DOHH2 (cell line): ENCODE measurements at regions not wholly inside any gene's neighbourhood (a gene's known extent, or its start where the extent isn't known, plus 50 kb on each side); places are given as distances from the start of the nearest gene placed in this dataset.

ENCODE experiments used
- H3F3A ChIP-seq: fragments of 200-600 bp; sonication (generic), shearing (Covaris generic); 2 replicates; pipeline ENCODE4 v1.6.0; 2016; ENCODE audit warnings: antibody characterized with exemption, mild to moderate bottlenecking; ENCODE audit not compliant: control insufficient read depth, insufficient read depth
- H3K27ac ChIP-seq: fragments of 200-600 bp; sonication (generic); 2 replicates; pipeline ENCODE4 v1.5.1; 2014; ENCODE audit warnings: low read depth, mild to moderate bottlenecking, low read length, moderate library complexity
- H3K27me3 ChIP-seq: fragments of 200-600 bp; sonication (generic); 2 replicates; pipeline ENCODE4 v1.6.1; 2014; ENCODE audit warnings: mild to moderate bottlenecking, low read length, mixed read lengths; ENCODE audit not compliant: control insufficient read depth
- H3K36me3 ChIP-seq: fragments of 200-600 bp; sonication (generic); 2 replicates; pipeline ENCODE4 v1.6.1; 2014; ENCODE audit warnings: mild to moderate bottlenecking, low read length, moderate library complexity, mixed read lengths; ENCODE audit not compliant: control insufficient read depth
- H3K4me1 ChIP-seq: fragments of 200-600 bp; sonication (generic); 2 replicates; pipeline ENCODE4 v1.6.1; 2014; ENCODE audit warnings: mild to moderate bottlenecking, low read length, mixed read lengths; ENCODE audit not compliant: control insufficient read depth
- H3K4me2 ChIP-seq: fragments of 200-600 bp; sonication (generic); 2 replicates; pipeline ENCODE4 v1.6.0; 2014; ENCODE audit warnings: mild to moderate bottlenecking, low read length, moderate library complexity
- H3K4me3 ChIP-seq: fragments of 200-600 bp; sonication (generic); 2 replicates; pipeline ENCODE4 v1.5.1; 2014; ENCODE audit warnings: mild to moderate bottlenecking, low read length, mixed read lengths
- H3K79me2 ChIP-seq: fragments of 200-600 bp; sonication (generic); 2 replicates; pipeline ENCODE4 v1.6.1; 2014; ENCODE audit warnings: mild to moderate bottlenecking, low read length, mixed read lengths; ENCODE audit not compliant: control insufficient read depth
- H3K9me2 ChIP-seq: fragments of 200-600 bp; sonication (generic); replicated peaks from 2 replicates; pipeline ENCODE4 v1.6.1; 2014; ENCODE audit warnings: mild to moderate bottlenecking, low read length, mixed read lengths; ENCODE audit not compliant: control insufficient read depth
- H3K9me3 ChIP-seq: fragments of 200-600 bp; sonication (generic); 2 replicates; pipeline ENCODE4 v1.6.1; 2014; ENCODE audit warnings: antibody characterized with exemption, low read length, mixed read lengths; ENCODE audit not compliant: control insufficient read depth, insufficient read depth
- H4K20me1 ChIP-seq: fragments of 200-600 bp; sonication (generic); 2 replicates; pipeline ENCODE4 v1.6.0; 2014; ENCODE audit warnings: low read depth, mild to moderate bottlenecking, antibody characterized with exemption, low read length, moderate library complexity; ENCODE audit not compliant: control insufficient read depth, insufficient read depth
- CTCF ChIP-seq: fragments of 200-600 bp; sonication (generic); IDR thresholded peaks from one replicate; pipeline ENCODE4 v1.5.1; 2014; ENCODE audit warnings: antibody characterized with exemption, mild to moderate bottlenecking, low read depth, low read length; ENCODE audit not compliant: poor library complexity, severe bottlenecking
- EZH2phosphoT487 ChIP-seq: fragments of 200-600 bp; sonication (generic); IDR thresholded peaks from 2 replicates; pipeline ENCODE4 v1.6.1; 2017; ENCODE audit warnings: borderline replicate concordance, mild to moderate bottlenecking, antibody characterized with exemption, low read length, moderate library complexity, mixed read lengths

- no peak for TF ChIP-seq CTCF
- no peak for TF ChIP-seq EZH2phosphoT487
- Histone ChIP-seq H3K4me3 (no peak overlapping the region), H4K20me1 (no peaks in the 10 kb centered on the region), H3F3A (no peaks in the 10 kb centered on the region), H3K4me2 (no peak overlapping the region), H3K27ac (no peak overlapping the region), H3K27me3 (peaks cover 12% of the 10 kb centered on the region), H3K4me1 (no peaks in the 10 kb centered on the region), H3K9me2 (no peaks in the 10 kb centered on the region), H3K36me3 (no peaks in the 10 kb centered on the region), H3K79me2 (no peaks in the 10 kb centered on the region), H3K9me3 (no peaks in the 10 kb centered on the region)
Measured at GRCh38 chr15:58260725-58261267, 122.6 kb downstream of the AQP9 start.

- H3F3A ChIP-seq: no peaks in the 10 kb centered on the region
- H3K4me2 ChIP-seq: no peak overlapping the region
- no peaks in the 10 kb centered on the region for H3K9me2 ChIP-seq
- no peak overlapping the region for H3K27ac ChIP-seq
- H3K27me3 ChIP-seq: peaks cover 12% of the 10 kb centered on the region
- H4K20me1 ChIP-seq: no peaks in the 10 kb centered on the region
- no peak for TF ChIP-seq CTCF
- no peak for TF ChIP-seq EZH2phosphoT487
- no peaks in the 10 kb centered on the region for H3K36me3 ChIP-seq
- H3K4me3 ChIP-seq: no peak overlapping the region
- no peaks in the 10 kb centered on the region for H3K9me3 ChIP-seq
- H3K4me1 ChIP-seq: no peaks in the 10 kb centered on the region
- H3K79me2 ChIP-seq: no peaks in the 10 kb centered on the region
Measured at GRCh38 chr15:58261368-58261767, 123.2 kb downstream of the AQP9 start.

GRCh38 chr15:58264053-58264971, 126.1 kb downstream of the AQP9 start:
- TF ChIP-seq EZH2phosphoT487 (no peak), CTCF (no peak)
- Histone ChIP-seq H3K9me2 (no peaks in the 10 kb centered on the region), H3K4me1 (no peaks in the 10 kb centered on the region)

More at GRCh38 chr15:58264053-58264971, 126.1 kb downstream of the AQP9 start:
- Histone ChIP-seq H3K4me2 (no peak overlapping the region), H3K9me3 (no peaks in the 10 kb centered on the region), H3K27ac (no peak overlapping the region), H3F3A (no peaks in the 10 kb centered on the region), H4K20me1 (no peaks in the 10 kb centered on the region), H3K36me3 (no peaks in the 10 kb centered on the region), H3K4me3 (no peak overlapping the region), H3K27me3 (peaks cover 12% of the 10 kb centered on the region), H3K79me2 (no peaks in the 10 kb centered on the region)
